ENCODE measurements at regions not wholly inside any gene's neighbourhood (a gene's known extent, or its start where the extent isn't known, plus 50 kb on each side); places are given as distances from the start of the nearest gene placed in this dataset.

GRCh38 chr4:10285028-10285427, 168.4 kb upstream of the WDR1 start:
- TF ChIP-seq CTCF (IDR thresholded peaks at IDR 0.05) = no peak
- TF ChIP-seq POLR2AphosphoS5 (IDR thresholded peaks at IDR 0.05) = no peak
